ENCODE measurements at regions not wholly inside any gene's neighbourhood (a gene's known extent, or its start where the extent isn't known, plus 50 kb on each side); places are given as distances from the start of the nearest gene placed in this dataset.

DNA sequence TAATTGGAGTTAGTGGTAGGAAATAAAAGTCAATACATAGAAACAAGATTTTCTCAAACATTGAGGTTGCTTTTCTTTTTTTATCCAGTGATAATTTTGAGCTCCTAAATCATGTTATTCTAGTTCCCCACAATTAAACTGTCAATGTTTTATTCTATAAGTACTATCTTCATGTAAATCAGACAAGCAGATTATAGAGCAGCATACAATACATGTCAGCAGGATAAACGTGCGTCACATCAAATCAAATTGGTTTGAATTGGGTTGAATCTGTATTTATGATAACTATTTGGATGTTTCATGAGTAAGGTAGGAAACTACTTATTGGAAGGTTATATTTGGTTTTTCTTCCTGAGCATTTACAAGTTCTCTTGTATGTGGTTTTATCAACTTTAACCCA is 2028.7 kb downstream of the NCAM2 start:
- TF ChIP-seq HDGF (IDR thresholded peaks at IDR 0.05; ENCODE audit: borderline replicate concordance) (no peak), NFRKB (IDR thresholded peaks at IDR 0.05) (no peak), BHLHE40 (IDR thresholded peaks at IDR 0.05; ENCODE audit: borderline replicate concordance) (no peak), SUZ12 (IDR thresholded peaks at IDR 0.05) (no peak), SP1 (IDR thresholded peaks at IDR 0.05) (no peak), L3MBTL2 (conservative IDR thresholded peaks at IDR 0.05) (no peak), ARNT (IDR thresholded peaks at IDR 0.05) (no peak), TARDBP (IDR thresholded peaks at IDR 0.05) (no peak), ELF4 (IDR thresholded peaks at IDR 0.05) (no peak), LEF1 (IDR thresholded peaks at IDR 0.05; ENCODE audit: borderline replicate concordance) (no peak), FOXA1 (IDR thresholded peaks at IDR 0.05) (no peak), FOXK2 (IDR thresholded peaks at IDR 0.05) (no peak)
- TF ChIP-seq, protein P1, sequence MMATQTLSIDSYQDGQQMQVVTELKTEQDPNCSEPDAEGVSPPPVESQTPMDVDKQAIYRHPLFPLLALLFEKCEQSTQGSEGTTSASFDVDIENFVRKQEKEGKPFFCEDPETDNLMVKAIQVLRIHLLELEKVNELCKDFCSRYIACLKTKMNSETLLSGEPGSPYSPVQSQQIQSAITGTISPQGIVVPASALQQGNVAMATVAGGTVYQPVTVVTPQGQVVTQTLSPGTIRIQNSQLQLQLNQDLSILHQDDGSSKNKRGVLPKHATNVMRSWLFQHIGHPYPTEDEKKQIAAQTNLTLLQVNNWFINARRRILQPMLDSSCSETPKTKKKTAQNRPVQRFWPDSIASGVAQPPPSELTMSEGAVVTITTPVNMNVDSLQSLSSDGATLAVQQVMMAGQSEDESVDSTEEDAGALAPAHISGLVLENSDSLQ (IDR thresholded peaks at IDR 0.05), result no peak
- POLR2A ChIA-PET, result no interaction called here
- DNase-seq (ENCODE audit: extremely low spot score), result no peak
- CTCF ChIA-PET, result no interaction called here

DNA sequence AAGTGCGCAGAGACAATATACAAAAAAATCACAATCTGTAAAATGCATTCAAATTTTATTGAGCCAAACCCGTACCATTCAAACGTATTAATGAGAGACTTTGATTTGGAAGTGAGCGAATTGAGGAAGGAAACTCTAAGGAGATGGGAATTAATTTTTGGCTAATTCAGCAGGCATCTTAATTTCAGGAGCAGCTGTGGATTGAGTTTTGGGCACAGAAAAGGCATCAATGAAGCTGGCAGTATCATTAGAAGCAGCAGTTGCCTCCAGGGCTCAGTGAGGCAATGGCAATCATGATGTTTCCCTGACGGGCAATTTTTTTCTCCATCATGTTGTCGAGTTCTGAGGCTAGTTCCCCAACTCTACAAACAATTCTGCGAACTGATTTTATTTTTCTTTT is 2041.6 kb downstream of the NCAM2 start:
- POLR2A ChIA-PET, result no interaction called here
- TF ChIP-seq LEF1 (IDR thresholded peaks at IDR 0.05; ENCODE audit: borderline replicate concordance) (no peak), SP1 (IDR thresholded peaks at IDR 0.05) (no peak), NFRKB (IDR thresholded peaks at IDR 0.05) (no peak), CTBP1 (IDR thresholded peaks at IDR 0.05; ENCODE audit: borderline replicate concordance) (no peak)
- TF ChIP-seq, protein P1 (IDR thresholded peaks at IDR 0.05), result no peak
- CTCF ChIA-PET, result no interaction called here
- no peak for DNase-seq (ENCODE audit: extremely low spot score)

GRCh38 chr21:23045955-23046354 is 2047.7 kb downstream of the NCAM2 start:
- CTCF ChIA-PET, result no interaction called here
- no peak for TF ChIP-seq L3MBTL2 (conservative IDR thresholded peaks at IDR 0.05)
- TF ChIP-seq TARDBP (IDR thresholded peaks at IDR 0.05), result no peak
- TF ChIP-seq NFRKB (IDR thresholded peaks at IDR 0.05), result no peak
- TF ChIP-seq ELF4 (IDR thresholded peaks at IDR 0.05), result no peak
- TF ChIP-seq SP1 (IDR thresholded peaks at IDR 0.05), result no peak
- TF ChIP-seq, protein P1 (IDR thresholded peaks at IDR 0.05), result no peak
- no peak for TF ChIP-seq FOXK2 (IDR thresholded peaks at IDR 0.05)
- no peak for TF ChIP-seq LEF1 (IDR thresholded peaks at IDR 0.05; ENCODE audit: borderline replicate concordance)
- no peak for TF ChIP-seq ARNT (IDR thresholded peaks at IDR 0.05)
- no peak for TF ChIP-seq BHLHE40 (IDR thresholded peaks at IDR 0.05; ENCODE audit: borderline replicate concordance)
- TF ChIP-seq HDGF (IDR thresholded peaks at IDR 0.05; ENCODE audit: borderline replicate concordance), result no peak
- TF ChIP-seq CTBP1 (IDR thresholded peaks at IDR 0.05; ENCODE audit: borderline replicate concordance), result no peak
- TF ChIP-seq ZNF384 (IDR thresholded peaks at IDR 0.05), result no peak
- no peak for TF ChIP-seq FOXA1 (IDR thresholded peaks at IDR 0.05)
- TF ChIP-seq FOXM1 (IDR thresholded peaks at IDR 0.05; ENCODE audit: borderline replicate concordance), result no peak
- TF ChIP-seq SUZ12 (IDR thresholded peaks at IDR 0.05), result no peak
- no peak for DNase-seq (ENCODE audit: extremely low spot score)
- POLR2A ChIA-PET, result no interaction called here

DNA sequence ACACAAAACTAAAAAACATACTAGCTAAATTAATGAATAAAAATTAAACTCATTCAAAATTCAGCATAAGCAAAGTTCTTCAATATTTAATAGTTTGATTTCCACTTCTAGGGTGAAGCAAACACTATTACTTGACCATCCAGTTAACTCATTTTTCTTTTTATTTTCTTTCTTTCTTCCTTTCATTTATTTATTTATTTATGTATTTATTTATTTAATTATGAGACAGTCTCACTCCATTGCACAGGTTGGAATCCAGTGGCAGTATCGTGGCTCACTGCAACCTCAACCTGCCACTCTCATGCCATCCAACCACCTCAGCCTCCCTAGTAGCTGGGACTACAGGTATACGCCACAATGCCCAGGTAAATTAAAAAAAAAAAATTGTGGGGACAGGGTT is 2069.5 kb downstream of the NCAM2 start:
- TF ChIP-seq HDGF (IDR thresholded peaks at IDR 0.05; ENCODE audit: borderline replicate concordance) (no peak), ELF4 (IDR thresholded peaks at IDR 0.05) (no peak), SP1 (IDR thresholded peaks at IDR 0.05) (no peak), FOXK2 (IDR thresholded peaks at IDR 0.05) (no peak), FOXA1 (IDR thresholded peaks at IDR 0.05) (no peak), LEF1 (IDR thresholded peaks at IDR 0.05; ENCODE audit: borderline replicate concordance) (no peak), TARDBP (IDR thresholded peaks at IDR 0.05) (no peak), L3MBTL2 (conservative IDR thresholded peaks at IDR 0.05) (no peak), CTBP1 (IDR thresholded peaks at IDR 0.05; ENCODE audit: borderline replicate concordance) (no peak), ARNT (IDR thresholded peaks at IDR 0.05) (no peak), SUZ12 (IDR thresholded peaks at IDR 0.05) (no peak), FOXM1 (IDR thresholded peaks at IDR 0.05; ENCODE audit: borderline replicate concordance) (no peak), ZNF384 (IDR thresholded peaks at IDR 0.05) (no peak), BHLHE40 (IDR thresholded peaks at IDR 0.05; ENCODE audit: borderline replicate concordance) (no peak), NFRKB (IDR thresholded peaks at IDR 0.05) (no peak)
- TF ChIP-seq, protein P1 (IDR thresholded peaks at IDR 0.05), result no peak
- no peak for DNase-seq (ENCODE audit: extremely low spot score)
- ChIA-PET POLR2A (no interaction called here), CTCF (no interaction called here)

- ChIA-PET CTCF (no interaction called here), POLR2A (no interaction called here)
These were observed 2085.0 kb downstream of the NCAM2 start for GRCh38 chr21:23083242-23083641.

DNA sequence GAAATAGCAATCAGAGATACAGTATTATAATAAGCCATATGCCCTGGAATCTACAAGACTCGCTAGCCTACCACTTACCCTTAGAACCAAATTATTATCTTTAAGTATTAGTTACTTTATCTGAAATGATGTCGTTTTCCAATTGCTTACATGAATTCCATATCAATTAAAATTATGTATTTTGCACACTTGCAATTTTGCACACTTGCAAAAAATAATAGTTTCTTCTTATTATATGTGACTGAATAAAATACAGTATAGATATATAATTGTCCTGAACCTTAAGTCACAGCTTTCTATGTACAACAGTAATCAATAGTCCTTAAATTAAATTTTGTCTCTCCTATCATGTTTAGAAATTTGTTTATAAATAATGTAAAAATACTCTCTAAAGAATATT is 2095.1 kb downstream of the NCAM2 start:
- CTCF ChIA-PET, result no interaction called here
- POLR2A ChIA-PET, result no interaction called here
- DNase-seq (ENCODE audit: extremely low spot score), result no peak
- TF ChIP-seq FOXA1 (IDR thresholded peaks at IDR 0.05) (no peak), ZNF384 (IDR thresholded peaks at IDR 0.05) (no peak), SUZ12 (IDR thresholded peaks at IDR 0.05) (no peak), FOXK2 (IDR thresholded peaks at IDR 0.05) (no peak), TARDBP (IDR thresholded peaks at IDR 0.05) (no peak), ELF4 (IDR thresholded peaks at IDR 0.05) (no peak), FOXM1 (IDR thresholded peaks at IDR 0.05; ENCODE audit: borderline replicate concordance) (no peak), LEF1 (IDR thresholded peaks at IDR 0.05; ENCODE audit: borderline replicate concordance) (no peak), SP1 (IDR thresholded peaks at IDR 0.05) (no peak), NFRKB (IDR thresholded peaks at IDR 0.05) (no peak), L3MBTL2 (conservative IDR thresholded peaks at IDR 0.05) (no peak), CTBP1 (IDR thresholded peaks at IDR 0.05; ENCODE audit: borderline replicate concordance) (no peak), BHLHE40 (IDR thresholded peaks at IDR 0.05; ENCODE audit: borderline replicate concordance) (no peak), ARNT (IDR thresholded peaks at IDR 0.05) (no peak)
- TF ChIP-seq, protein P1 (IDR thresholded peaks at IDR 0.05), result no peak

More at GRCh38 chr21:23083242-23083641, 2085.0 kb downstream of the NCAM2 start:
- TF ChIP-seq SUZ12 (IDR thresholded peaks at IDR 0.05) (no peak), NFRKB (IDR thresholded peaks at IDR 0.05) (no peak), FOXK2 (IDR thresholded peaks at IDR 0.05) (no peak), BHLHE40 (IDR thresholded peaks at IDR 0.05; ENCODE audit: borderline replicate concordance) (no peak), ARNT (IDR thresholded peaks at IDR 0.05) (no peak), FOXM1 (IDR thresholded peaks at IDR 0.05; ENCODE audit: borderline replicate concordance) (no peak), SP1 (IDR thresholded peaks at IDR 0.05) (no peak), CTBP1 (IDR thresholded peaks at IDR 0.05; ENCODE audit: borderline replicate concordance) (no peak)
- no peak for DNase-seq (ENCODE audit: extremely low spot score)
